GM12865 (cell line): ENCODE measurements at regions not wholly inside any gene's neighbourhood (a gene's known extent, or its start where the extent isn't known, plus 50 kb on each side); places are given as distances from the start of the nearest gene placed in this dataset.

Experiments used
- DNase-seq: peaks from one replicate; pipeline ENCODE4 v3.0.0; 2010; ENCODE audit warnings: low read depth
- H3K4me3 ChIP-seq: 2 replicates; pipeline ENCODE4 v1.5.1; 2011; ENCODE audit warnings: mild to moderate bottlenecking, low read depth, low read length, control low read depth
- TF ChIP-seq, protein P1 (sequence below): IDR thresholded peaks from 2 replicates; pipeline ENCODE4 v1.5.1; 2011; ENCODE audit warnings: low read length, control low read depth, low read depth, inconsistent platforms; ENCODE audit not compliant: insufficient read depth; ENCODE audit errors: missing control alignments

DNA sequence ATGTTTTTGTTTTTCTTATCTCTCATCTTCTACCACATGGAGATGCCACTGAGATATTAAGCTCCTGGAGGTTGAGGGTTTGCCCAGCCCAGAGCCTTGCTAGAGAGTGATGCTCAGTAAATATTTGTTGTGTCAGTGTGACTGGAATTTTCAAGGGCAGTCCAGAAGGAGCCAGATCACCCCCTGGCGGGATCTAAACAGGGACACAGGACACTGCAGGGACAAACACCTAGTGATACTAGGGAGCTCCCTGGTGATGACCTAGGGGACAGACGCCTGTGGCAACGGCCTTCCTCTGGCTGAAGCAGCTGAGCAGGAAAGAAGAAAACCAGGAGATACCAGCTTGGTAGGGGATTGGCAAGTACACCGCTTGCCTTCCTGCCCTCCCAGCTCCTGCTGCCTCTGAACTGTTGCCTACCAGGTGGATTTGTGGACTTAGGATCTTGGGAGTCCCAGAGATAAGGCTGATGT is 714.4 kb upstream of the TBX3 start:
- DNase-seq: no peak
- no peak overlapping the region for H3K4me3 ChIP-seq
- TF ChIP-seq, protein P1, sequence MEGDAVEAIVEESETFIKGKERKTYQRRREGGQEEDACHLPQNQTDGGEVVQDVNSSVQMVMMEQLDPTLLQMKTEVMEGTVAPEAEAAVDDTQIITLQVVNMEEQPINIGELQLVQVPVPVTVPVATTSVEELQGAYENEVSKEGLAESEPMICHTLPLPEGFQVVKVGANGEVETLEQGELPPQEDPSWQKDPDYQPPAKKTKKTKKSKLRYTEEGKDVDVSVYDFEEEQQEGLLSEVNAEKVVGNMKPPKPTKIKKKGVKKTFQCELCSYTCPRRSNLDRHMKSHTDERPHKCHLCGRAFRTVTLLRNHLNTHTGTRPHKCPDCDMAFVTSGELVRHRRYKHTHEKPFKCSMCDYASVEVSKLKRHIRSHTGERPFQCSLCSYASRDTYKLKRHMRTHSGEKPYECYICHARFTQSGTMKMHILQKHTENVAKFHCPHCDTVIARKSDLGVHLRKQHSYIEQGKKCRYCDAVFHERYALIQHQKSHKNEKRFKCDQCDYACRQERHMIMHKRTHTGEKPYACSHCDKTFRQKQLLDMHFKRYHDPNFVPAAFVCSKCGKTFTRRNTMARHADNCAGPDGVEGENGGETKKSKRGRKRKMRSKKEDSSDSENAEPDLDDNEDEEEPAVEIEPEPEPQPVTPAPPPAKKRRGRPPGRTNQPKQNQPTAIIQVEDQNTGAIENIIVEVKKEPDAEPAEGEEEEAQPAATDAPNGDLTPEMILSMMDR: peak; percentile 5

DNA sequence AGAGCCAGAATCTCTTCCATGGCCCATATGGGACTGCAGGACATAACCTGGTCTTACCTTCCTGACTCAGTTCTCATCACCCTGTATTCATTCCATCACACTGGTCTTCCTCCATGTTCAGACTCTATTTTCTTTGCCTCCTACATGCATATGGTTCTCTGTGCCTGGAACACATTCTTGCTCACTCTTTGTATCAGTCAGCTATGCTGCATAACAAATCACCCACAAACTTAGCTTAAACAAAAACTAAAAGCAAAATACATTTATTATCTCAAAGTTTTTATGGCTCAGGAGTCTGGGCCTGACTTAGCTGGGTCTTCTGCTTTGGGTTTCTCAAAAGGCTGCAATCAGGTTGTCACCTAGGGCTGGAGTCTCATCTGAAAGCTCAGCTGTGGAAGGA is 712.6 kb upstream of the TBX3 start:
- no peak for DNase-seq
- TF ChIP-seq, protein P1: no peak
- H3K4me3 ChIP-seq: no peak overlapping the region

DNA sequence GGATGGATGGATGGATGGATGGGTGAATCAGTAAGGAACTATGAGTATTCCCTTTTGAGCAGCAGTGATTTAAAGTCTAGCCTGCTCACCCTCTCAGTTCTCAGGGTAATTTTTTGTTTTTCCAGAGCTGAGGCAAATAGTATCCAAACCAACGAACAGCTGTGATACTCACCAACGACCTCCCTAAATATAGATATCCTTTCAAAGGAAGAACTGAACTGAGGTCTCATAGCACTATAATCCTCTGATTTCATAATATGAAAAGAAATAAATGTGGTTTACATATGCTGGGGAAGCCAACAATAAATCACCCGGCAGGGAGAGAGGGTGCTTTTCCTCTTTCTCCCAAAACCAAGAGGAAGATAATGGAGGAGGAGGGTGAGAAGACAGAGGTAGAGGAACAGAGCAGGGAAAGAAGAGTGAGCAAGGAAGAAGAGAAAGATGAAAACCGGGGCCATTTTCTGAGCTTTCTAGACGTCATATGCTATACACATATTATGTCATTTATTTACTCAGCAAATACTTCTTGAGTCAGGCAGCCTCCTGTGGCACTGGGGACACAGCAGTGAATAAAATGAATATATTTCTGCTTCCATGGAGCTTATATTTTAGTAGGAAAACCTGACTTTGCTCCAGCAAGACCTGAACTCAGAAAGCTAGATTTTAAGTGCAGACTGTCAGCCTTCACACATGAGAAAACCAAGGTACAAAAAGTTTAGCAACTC is 710.7 kb upstream of the TBX3 start:
- TF ChIP-seq, protein P1: no peak
- DNase-seq: no peak
- H3K4me3 ChIP-seq: no peak overlapping the region

DNA sequence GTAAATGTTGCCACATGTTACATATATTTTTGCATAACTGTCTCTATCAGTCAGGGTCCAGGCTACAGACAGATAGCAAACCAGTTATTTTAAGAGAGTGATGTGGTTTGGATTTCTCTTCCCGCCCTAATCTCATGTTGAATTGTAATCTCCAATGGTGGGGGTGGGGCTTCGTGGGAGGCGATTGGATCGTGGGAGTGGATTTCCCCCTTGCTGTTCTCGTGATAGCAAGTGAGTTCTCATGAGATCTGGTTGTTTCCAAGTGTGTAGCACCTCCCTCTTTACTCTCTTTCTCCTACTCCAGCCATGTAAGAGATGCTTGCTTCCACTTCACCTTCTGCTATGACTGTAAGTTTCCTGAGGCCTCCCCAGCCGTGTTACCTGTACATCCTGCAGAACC is 704.2 kb upstream of the TBX3 start:
- DNase-seq: peak; percentile 16
- TF ChIP-seq, protein P1: no peak
- no peak overlapping the region for H3K4me3 ChIP-seq

DNA sequence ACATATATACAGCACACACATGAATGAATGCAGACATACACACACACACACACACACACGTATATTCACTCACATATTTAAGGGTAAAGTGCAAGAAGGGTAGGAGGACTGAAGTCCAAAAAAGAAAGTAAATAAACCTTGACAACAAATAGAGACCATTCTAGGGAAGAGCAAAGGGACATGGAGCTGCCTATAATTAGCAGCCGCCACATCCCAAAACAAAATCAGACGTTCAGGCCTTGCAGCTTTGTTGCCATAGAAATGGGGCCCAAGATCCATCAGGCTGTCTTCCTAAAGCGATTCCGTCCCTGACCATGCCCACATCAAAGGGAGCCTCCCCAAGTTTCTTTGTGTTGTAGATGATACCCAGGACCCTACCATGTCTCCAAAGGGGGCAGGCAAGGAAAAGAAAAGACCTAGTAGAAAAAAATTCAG is 703.5 kb upstream of the TBX3 start:
- TF ChIP-seq, protein P1: no peak
- DNase-seq: no peak
- no peak overlapping the region for H3K4me3 ChIP-seq

DNA sequence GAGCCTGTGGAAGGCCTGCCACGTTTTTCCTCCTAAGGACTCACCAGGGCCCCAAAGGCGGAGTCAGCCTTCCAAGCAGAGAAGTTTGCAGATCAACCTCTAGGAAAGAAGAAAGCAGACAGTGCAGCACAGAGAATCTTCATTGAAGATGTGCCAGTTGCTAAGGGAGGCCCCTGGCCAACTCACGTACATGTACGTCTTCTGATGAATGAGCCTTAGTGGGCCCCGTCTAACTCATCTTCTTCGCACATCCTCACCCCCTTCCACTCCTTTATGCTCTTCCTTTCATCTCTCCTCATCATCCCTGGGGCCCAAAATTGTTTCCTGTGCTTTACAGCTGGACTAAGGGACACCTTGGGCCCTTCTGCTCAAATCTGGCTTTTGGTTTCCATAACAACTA is 703.0 kb upstream of the TBX3 start:
- H3K4me3 ChIP-seq: no peak overlapping the region
- DNase-seq: no peak
- TF ChIP-seq, protein P1: no peak

DNA sequence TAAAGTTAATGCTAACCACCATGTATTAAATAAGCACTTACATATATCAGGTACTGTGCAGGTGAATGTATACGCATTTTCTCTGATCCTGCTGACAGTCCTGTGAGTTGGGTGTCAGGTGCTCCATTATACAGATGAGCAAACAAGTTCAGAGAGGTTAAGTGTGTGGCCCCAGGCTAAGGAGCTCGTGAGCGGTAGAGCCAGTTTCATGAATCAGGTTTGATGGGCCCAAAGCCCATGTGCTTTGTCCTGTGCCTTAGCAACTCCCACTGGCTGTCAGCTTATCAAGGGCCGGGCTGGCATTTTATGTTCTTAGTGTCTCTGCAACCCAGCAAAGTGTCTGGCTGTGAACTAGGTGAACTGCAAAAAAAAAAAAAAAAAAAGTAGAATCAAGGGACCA is 701.2 kb upstream of the TBX3 start:
- no peak overlapping the region for H3K4me3 ChIP-seq
- DNase-seq: no peak
- TF ChIP-seq, protein P1: no peak
